CD4-positive, alpha-beta memory T cell (primary cell): ENCODE measurements at regions not wholly inside any gene's neighbourhood (a gene's known extent, or its start where the extent isn't known, plus 50 kb on each side); places are given as distances from the start of the nearest gene placed in this dataset.

Experiments used
- CTCF ChIA-PET: fragments of 350-600 bp; sonication (Branson Sonifier 250); formaldehyde crosslinking; loops from one replicate; lab custom pipeline; 2021; ENCODE audit warnings: inconsistent platforms; ENCODE audit not compliant: partially characterized antibody; lab: Charles Lee
- POLR2A ChIA-PET: fragments of 350-600 bp; sonication (Branson Sonifier 250); formaldehyde crosslinking; loops from one replicate; lab custom pipeline; 2021; ENCODE audit not compliant: partially characterized antibody; lab: Charles Lee
- DNase-seq, 5 donors: peaks; one replicate each; pipeline versions ENCODE4 v3.0.0 to v3.0.0-alpha.2; 2020 to 2022; ENCODE audit warnings: mixed read lengths in 1 of 5
- H3K27ac ChIP-seq: one replicate; pipeline ENCODE4 v1.7.0; 2013; ENCODE audit warnings: low read depth, low read length
- H3K27me3 ChIP-seq: 2 replicates; pipeline ENCODE4 v1.7.0; 2013; ENCODE audit warnings: mild to moderate bottlenecking, low read length, moderate library complexity; ENCODE audit not compliant: insufficient read depth
- H3K36me3 ChIP-seq: 2 replicates; pipeline ENCODE4 v1.7.0; 2013; ENCODE audit warnings: mild to moderate bottlenecking, low read length, moderate library complexity; ENCODE audit not compliant: insufficient read depth
- H3K4me1 ChIP-seq: 2 replicates; pipeline ENCODE4 v1.7.0; 2013; ENCODE audit warnings: mild to moderate bottlenecking, low read length, moderate library complexity; ENCODE audit not compliant: insufficient read depth
- H3K4me3 ChIP-seq, 2 donors: one replicate each; pipeline ENCODE4 v1.7.0; 2013; ENCODE audit warnings: low read length in 2 of 2, mild to moderate bottlenecking in 1 of 2
- H3K9me3 ChIP-seq, 2 donors: one replicate each; pipeline ENCODE4 v1.7.0; 2013; ENCODE audit warnings: low read length in 2 of 2, control low read depth in 1 of 2; ENCODE audit not compliant: control insufficient read depth in 1 of 2
- H3K27ac Mint-ChIP-seq, 7 donors: one replicate each; pipeline ENCODE4 v1.8.0; 2020 to 2021; ENCODE audit warnings: mixed read lengths in 7 of 7, mild to moderate bottlenecking in 6 of 7, inconsistent platforms in 3 of 7, moderate library complexity in 3 of 7
- H3K27me3 Mint-ChIP-seq, 2 donors: one replicate each; pipeline ENCODE4 v1.8.0; 2020 to 2021; ENCODE audit warnings: mixed read lengths in 2 of 2
- H3K36me3 Mint-ChIP-seq, 2 donors: one replicate each; pipeline ENCODE4 v1.8.0; 2020 to 2021; ENCODE audit warnings: mixed read lengths in 2 of 2, inconsistent platforms in 1 of 2, mild to moderate bottlenecking in 1 of 2
- H3K4me1 Mint-ChIP-seq, 4 donors: one replicate each; pipeline ENCODE4 v1.8.0; 2020 to 2021; ENCODE audit warnings: mixed read lengths in 4 of 4, mild to moderate bottlenecking in 1 of 4
- H3K4me3 Mint-ChIP-seq, 8 donors: one replicate each; pipeline ENCODE4 v1.8.0; 2020 to 2021; ENCODE audit warnings: mixed read lengths in 8 of 8, mild to moderate bottlenecking in 7 of 8, moderate library complexity in 6 of 8, inconsistent platforms in 3 of 8
- H3K9me3 Mint-ChIP-seq, 8 donors: one replicate each; pipeline ENCODE4 v1.8.0; 2020 to 2021; ENCODE audit warnings: mixed read lengths in 8 of 8, mild to moderate bottlenecking in 5 of 8, inconsistent platforms in 3 of 8, moderate library complexity in 1 of 8
- intact Hi-C: fragments of 100-400 bp; cut with micrococcal nuclease; formaldehyde crosslinking; loops from one replicate; pipeline ENCODE4 v1.15.1; 2023

DNA sequence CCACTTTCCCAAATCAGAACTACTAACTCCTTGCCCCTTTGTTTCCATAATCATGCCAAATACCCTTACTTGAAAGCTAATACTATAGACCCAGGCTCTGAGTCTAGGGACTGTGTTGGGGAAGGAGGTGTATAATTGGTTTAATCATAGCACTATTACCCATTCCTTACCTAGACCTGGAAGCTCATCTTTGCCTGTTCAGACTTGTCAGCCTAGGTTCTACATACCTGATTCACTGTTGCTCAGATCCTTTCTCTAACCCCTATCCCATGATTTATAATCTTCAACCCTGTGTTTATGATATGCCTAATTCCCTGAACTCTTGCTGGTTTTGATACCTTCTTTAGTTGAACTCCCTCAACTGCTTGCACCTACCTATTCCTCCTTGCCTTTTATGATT is 123.1 kb upstream of the GRIA3 start:
- Mint-ChIP-seq H3K9me3 (peaks cover 0 to 4% (median 0%) of the 10 kb centered on the region in 8 donors), H3K27ac (no peak overlapping the region), H3K4me3 (no peak overlapping the region), H3K36me3 (no peaks in the 10 kb centered on the region), H3K27me3 (no peaks in the 10 kb centered on the region), H3K4me1 (no peaks in the 10 kb centered on the region)
- Histone ChIP-seq H3K4me3 (no peak overlapping the region), H3K4me1 (no peaks in the 10 kb centered on the region), H3K27me3 (no peaks in the 10 kb centered on the region), H3K36me3 (no peaks in the 10 kb centered on the region), H3K9me3 (no peaks in the 10 kb centered on the region), H3K27ac (no peak overlapping the region)
- no peak for DNase-seq
- CTCF ChIA-PET, result no interaction called here
- POLR2A ChIA-PET, result no interaction called here
- intact Hi-C loops, result no loop called here

DNA sequence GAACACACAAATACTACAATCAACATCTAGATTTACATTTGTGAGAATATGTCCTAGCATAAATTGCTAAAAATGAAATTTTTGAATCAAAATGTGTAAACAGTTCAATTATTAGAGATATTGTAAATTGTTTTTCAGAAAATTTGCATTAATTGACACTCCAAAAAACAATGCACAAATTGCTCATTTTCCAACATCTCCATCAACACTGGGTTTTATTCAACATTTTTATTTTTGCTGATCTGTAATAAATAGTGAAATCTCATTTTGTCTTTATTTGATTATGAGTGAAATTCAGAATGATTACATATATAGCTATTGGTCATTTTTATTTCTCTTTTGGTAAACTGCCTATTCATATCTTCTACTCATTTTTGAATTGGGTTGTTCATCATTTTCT is 120.0 kb upstream of the GRIA3 start:
- H3K27me3 ChIP-seq, result no peaks in the 10 kb centered on the region
- H3K9me3 ChIP-seq, result no peaks in the 10 kb centered on the region
- Mint-ChIP-seq H3K4me1 (no peaks in the 10 kb centered on the region), H3K27me3 (no peaks in the 10 kb centered on the region), H3K4me3 (no peak overlapping the region), H3K27ac (no peak overlapping the region), H3K36me3 (no peaks in the 10 kb centered on the region), H3K9me3 (peaks cover 0 to 7% (median 0%) of the 10 kb centered on the region in 8 donors)
- H3K4me3 ChIP-seq, result no peak overlapping the region
- H3K4me1 ChIP-seq, result no peaks in the 10 kb centered on the region
- intact Hi-C loops, result no loop called here
- H3K27ac ChIP-seq, result no peak overlapping the region
- H3K36me3 ChIP-seq, result no peaks in the 10 kb centered on the region
- ChIA-PET POLR2A (no interaction called here), CTCF (no interaction called here)
- DNase-seq, result no peak

DNA sequence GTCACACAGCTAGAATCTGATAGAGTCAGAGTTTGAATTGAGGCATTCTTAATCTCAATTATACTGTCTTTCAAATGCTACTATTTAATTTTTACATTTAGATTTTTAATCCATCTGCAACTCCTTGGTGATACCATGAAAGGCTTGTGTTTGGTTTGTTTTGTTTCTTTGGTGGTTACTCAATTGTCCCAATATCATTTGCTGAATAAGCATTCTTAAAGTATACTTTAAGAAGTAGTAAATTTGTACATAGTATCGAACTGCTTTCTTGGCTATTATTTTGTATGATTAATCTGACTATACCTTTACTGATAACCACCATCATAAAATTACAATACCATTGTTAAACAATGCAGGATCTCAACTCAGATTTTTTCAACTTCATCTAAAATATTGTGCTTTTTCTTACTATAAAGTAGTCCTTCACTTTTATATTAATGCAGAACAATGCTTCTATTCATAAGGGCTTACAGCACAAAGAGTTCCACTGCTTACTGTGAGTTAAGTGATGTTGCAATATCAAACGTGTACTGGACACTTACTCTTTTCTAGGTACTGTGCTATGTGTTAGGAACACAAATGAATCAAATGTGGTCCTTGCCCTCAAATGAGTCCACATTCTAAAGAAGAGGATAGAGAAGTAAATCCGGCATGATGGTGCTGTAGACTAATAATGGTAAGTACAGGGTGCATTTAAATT is 111.2 kb upstream of the GRIA3 start:
- Mint-ChIP-seq H3K27ac (peak overlapping the region in 1 of 7 donors; percentile 53), H3K9me3 (no peaks in the 10 kb centered on the region), H3K27me3 (no peaks in the 10 kb centered on the region), H3K36me3 (no peaks in the 10 kb centered on the region), H3K4me1 (no peaks in the 10 kb centered on the region), H3K4me3 (no peak overlapping the region)
- Histone ChIP-seq H3K36me3 (no peaks in the 10 kb centered on the region), H3K27ac (no peak overlapping the region), H3K9me3 (no peaks in the 10 kb centered on the region), H3K27me3 (no peaks in the 10 kb centered on the region), H3K4me1 (no peaks in the 10 kb centered on the region), H3K4me3 (no peak overlapping the region)
- POLR2A ChIA-PET, result no interaction called here
- intact Hi-C loops, result no loop called here
- CTCF ChIA-PET, result no interaction called here
- DNase-seq, result no peak

DNA sequence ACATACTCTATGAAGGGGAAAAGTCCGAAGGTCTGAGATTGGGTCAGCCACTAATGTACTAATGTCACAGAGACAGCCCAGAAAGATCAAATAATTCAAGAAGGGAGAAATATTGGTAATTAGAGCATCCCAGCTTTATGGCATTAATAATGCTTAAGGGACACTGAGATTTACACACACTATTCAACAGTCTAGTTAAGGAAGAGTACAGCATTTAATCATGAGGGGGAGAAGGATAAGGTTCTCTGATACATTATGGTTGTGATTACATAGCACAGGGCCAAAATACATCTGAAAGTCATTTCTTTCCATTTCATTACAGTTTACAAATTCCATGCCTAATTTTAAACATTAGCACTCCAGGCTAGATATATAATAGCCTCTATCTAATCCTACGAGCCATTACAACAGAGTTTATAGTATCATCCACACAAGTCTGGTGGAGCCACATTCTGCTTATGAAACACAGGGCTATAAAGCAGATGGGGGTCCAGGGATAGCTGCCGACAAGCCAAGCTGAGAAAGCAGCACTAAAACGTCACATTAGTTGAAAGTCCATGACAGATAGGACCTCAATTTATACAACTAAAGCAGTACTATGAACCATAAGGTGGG is 108.0 kb upstream of the GRIA3 start:
- no peak overlapping the region for H3K27ac ChIP-seq
- ChIA-PET POLR2A (no interaction called here), CTCF (no interaction called here)
- Mint-ChIP-seq H3K4me3 (no peak overlapping the region), H3K4me1 (no peaks in the 10 kb centered on the region), H3K27ac (no peak overlapping the region), H3K36me3 (no peaks in the 10 kb centered on the region), H3K9me3 (no peaks in the 10 kb centered on the region), H3K27me3 (no peaks in the 10 kb centered on the region)
- H3K9me3 ChIP-seq, result no peaks in the 10 kb centered on the region
- no peaks in the 10 kb centered on the region for H3K36me3 ChIP-seq
- no peak overlapping the region for H3K4me3 ChIP-seq
- DNase-seq, result no peak
- no peaks in the 10 kb centered on the region for H3K4me1 ChIP-seq
- intact Hi-C loops, result no loop called here
- H3K27me3 ChIP-seq, result no peaks in the 10 kb centered on the region

DNA sequence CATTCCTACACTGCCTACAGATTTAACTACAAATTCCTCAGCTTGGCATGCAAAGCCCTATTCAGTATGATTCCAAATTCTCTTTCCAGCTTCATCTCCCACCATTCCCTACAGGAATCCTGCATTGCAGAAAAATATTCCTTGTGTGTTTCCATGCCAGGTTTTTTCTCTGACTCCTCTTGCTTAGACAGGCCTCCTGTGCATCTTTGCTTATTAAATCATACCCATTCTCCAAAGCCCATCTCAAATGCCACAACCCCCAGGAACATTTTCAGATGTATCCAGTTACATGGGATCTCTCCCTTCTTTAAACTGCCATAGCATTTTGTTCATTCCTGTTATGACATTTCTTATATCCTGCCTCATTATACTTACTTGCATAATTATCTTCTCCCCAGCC is 106.4 kb upstream of the GRIA3 start:
- Mint-ChIP-seq H3K4me3 (no peak overlapping the region), H3K27me3 (no peaks in the 10 kb centered on the region), H3K27ac (no peak overlapping the region), H3K4me1 (no peaks in the 10 kb centered on the region), H3K36me3 (no peaks in the 10 kb centered on the region), H3K9me3 (no peaks in the 10 kb centered on the region)
- DNase-seq, result no peak
- no peaks in the 10 kb centered on the region for H3K27me3 ChIP-seq
- CTCF ChIA-PET, result no interaction called here
- H3K36me3 ChIP-seq, result no peaks in the 10 kb centered on the region
- intact Hi-C loops, result no loop called here
- no peak overlapping the region for H3K4me3 ChIP-seq
- POLR2A ChIA-PET, result no interaction called here
- H3K27ac ChIP-seq, result no peak overlapping the region
- no peaks in the 10 kb centered on the region for H3K4me1 ChIP-seq
- no peaks in the 10 kb centered on the region for H3K9me3 ChIP-seq

DNA sequence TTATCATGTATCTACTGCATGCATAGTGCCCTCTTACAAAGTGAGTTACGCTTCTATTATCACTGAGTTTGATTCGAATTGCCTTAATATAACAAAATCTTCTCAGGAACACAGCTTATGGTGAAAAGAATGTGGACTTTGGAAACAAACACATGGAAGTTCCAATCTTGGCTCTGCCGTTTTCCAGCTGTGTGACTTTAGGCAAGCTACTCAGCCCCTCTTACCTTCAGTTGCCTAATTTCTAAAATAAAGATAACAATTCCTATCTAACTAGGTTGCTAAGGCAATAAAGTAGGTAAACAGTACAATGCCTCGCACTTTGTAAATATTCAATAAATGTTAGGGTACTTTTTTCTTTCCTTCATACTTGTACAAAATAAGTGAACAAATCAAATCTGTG is 104.0 kb upstream of the GRIA3 start:
- CTCF ChIA-PET, result no interaction called here
- Histone ChIP-seq H3K4me3 (no peak overlapping the region), H3K27me3 (no peaks in the 10 kb centered on the region), H3K4me1 (no peaks in the 10 kb centered on the region), H3K27ac (no peak overlapping the region), H3K36me3 (no peaks in the 10 kb centered on the region), H3K9me3 (no peaks in the 10 kb centered on the region)
- intact Hi-C loops, result no loop called here
- no peak for DNase-seq
- H3K4me3 Mint-ChIP-seq, result no peak overlapping the region
- no peak overlapping the region for H3K27ac Mint-ChIP-seq
- peaks cover 0 to 4% (median 0%) of the 10 kb centered on the region in 8 donors for H3K9me3 Mint-ChIP-seq
- no peaks in the 10 kb centered on the region for H3K36me3 Mint-ChIP-seq
- no peaks in the 10 kb centered on the region for H3K4me1 Mint-ChIP-seq
- no peaks in the 10 kb centered on the region for H3K27me3 Mint-ChIP-seq
- POLR2A ChIA-PET, result no interaction called here

DNA sequence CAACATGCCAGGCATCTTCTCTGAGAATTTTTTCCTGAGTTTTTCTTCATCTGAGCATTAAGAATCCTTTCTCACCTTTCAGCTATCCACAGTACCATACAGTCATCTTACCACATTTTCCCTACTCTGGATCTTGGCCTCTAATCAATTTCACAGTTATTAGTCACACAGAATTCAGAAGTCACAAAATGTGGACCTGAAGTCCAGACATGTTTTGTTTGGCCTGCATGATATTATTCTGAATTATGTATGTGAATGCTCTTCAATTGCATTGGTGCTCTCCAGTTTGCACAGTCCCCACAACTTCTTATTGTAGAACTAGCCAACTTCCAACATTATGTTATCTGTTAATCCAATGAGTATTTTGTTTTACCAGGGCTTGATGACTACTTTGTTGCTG is 102.3 kb upstream of the GRIA3 start:
- ChIA-PET CTCF (no interaction called here), POLR2A (no interaction called here)
- Histone ChIP-seq H3K27me3 (no peaks in the 10 kb centered on the region), H3K4me1 (no peaks in the 10 kb centered on the region), H3K9me3 (no peaks in the 10 kb centered on the region), H3K36me3 (no peaks in the 10 kb centered on the region), H3K4me3 (no peak overlapping the region), H3K27ac (no peak overlapping the region)
- Mint-ChIP-seq H3K27ac (no peak overlapping the region), H3K9me3 (peaks cover 0 to 4% (median 0%) of the 10 kb centered on the region in 8 donors), H3K4me1 (no peaks in the 10 kb centered on the region), H3K4me3 (no peak overlapping the region), H3K27me3 (no peaks in the 10 kb centered on the region), H3K36me3 (no peaks in the 10 kb centered on the region)
- intact Hi-C loops, result no loop called here
- DNase-seq, result no peak
